Kidney glomerular epithelial cell (primary cell): ENCODE measurements at regions not wholly inside any gene's neighbourhood (a gene's known extent, or its start where the extent isn't known, plus 50 kb on each side); places are given as distances from the start of the nearest gene placed in this dataset.
A peak's percentile ranks its signal among the peaks of the same experiment; 100 is the strongest.
"Not testable (repeated sequence)": the region's sequence is repeated elsewhere in the genome, so short reads cannot be mapped to it uniquely, and the experiment has no call there.

Experiments used
- DNase-seq: peaks from one replicate; lab custom pipeline; 2025; lab: John Stamatoyannopoulos, UW

DNA sequence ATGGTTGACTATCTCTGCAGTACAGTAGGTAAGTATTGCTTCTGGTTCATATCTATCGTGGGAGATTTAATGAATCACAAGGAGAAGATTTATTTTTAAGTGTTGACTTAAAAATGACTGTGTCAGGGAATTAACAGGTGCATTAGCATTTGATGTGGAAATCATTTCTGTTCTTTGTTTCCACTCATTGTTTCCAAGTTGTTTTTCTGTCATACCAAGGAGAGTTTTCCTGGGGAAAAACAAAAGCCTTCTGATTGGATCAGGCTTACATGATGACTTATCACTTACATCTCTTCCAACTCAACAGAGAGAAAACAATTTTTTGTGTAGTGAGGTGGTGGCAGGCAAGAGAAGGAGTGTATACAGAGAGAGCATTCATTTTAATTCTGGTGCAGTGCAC lies 686.4 kb downstream of the HTR1B start:
- DNase-seq: no peak

DNA sequence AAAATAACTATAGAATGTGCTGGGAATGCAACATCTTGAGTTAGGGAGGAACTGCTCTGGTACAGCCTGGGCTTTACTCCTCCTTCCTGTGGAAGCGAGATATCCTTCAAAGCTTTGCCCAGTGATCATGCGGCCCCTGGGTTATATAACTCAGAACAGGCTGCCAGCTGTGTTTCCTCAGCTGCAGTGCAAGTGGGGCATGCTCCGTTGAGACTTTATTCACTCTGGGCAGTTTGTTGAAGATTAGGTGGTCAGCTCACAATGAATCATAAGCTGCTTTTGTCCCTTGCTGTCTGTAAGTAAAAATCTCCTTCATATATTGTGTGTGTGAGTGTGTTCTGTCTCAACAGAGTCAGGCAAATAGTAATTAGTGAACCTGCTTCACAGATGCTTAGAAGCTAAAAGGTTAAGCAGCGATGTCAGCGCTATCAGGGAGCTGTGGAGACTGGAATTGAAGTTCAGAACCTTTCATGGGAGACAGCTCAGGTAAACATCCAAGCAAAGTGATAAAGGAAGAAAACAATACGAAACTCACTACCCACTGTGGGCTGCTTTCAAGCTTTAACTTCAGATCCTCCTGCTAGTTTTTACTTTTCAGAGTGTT lies 688.4 kb downstream of the HTR1B start:
- DNase-seq: no peak

DNA sequence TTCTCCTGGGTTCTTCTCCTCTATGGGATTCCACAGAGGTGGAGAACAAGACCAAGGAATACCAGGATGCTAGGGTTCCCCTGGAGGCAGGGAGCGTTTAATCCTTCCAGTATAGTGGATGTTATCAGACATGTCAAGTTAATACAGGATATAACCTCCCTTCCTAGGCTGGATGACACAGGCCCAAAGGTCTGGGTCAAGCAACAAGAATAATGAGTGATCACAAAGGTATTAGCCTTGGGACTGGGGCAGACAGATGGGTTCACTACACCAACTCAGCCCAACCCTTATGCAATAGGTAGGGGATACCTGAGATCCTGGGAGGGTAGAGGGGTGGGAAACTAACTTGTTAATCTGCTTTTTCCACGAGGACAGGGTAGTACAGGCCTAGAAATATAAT lies 690.3 kb downstream of the HTR1B start:
- DNase-seq: no peak

DNA sequence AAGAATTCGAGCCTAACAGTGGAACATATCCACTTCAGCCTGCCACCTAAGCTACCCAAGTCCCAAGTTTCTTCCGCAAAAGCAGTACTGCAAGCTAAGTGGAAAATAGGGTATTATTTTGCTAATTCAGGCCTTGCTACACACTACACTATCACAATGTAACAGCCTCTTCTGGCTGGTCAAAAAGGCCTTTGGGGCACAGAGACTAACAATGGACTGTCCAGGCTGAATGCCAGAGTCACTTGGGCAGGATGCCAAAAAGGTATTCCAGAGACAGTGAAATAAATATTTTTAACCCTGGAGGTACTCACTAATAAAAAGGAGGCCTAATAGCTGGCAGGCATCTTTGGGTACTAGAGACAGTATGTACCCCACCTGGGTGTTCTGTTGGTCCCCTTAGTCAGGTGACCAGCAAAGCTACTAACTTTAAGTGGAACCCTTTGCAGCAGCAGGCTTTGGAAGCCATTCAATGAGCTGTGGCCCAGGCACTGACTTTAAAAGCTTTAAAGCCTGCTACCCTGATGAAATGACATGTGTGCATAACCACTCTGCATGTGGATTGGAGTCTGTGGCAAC lies 692.1 kb downstream of the HTR1B start:
- DNase-seq: no peak

DNA sequence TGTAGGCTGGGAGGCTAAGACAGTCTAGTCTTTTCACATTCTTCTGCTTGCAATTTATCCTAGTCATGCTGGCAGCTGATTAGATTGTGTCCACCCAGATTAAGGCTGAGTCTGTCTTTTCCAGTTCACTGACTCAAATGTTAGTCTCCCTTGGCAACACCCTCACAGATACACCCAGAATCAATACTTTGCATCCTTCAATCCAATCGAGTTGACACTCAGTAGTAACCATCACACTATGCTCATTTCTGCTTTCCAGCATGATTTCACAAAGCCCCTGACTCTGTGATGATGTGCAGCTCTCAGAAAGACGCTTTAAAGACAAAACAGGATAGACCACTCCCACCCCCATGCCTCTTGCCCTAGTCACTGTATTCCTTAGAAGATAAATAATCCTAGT lies 693.0 kb downstream of the HTR1B start:
- no peak for DNase-seq

DNA sequence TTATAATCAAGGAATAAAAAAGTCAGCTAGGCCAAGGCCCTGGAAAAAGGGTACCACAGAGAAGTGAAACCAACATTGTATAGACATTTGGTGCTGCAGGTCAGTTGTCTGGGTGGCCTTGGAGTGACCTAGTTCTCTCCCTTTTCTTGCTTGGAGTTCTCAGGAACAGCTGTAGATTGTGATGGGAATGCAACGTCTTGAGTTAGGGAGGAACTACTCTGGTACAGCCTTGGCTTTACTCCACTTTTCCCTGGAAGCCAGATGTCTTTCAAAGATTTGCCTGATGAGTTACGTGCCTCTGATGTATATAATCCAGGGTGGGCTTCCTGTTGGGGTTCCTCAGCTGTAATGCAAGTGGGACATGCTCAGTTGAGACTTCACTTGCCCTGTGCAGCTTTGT lies 694.7 kb downstream of the HTR1B start:
- no peak for DNase-seq

GRCh38 chr6:76764057-76764456 lies 691.6 kb upstream of the IMPG1 start:
- DNase-seq: no peak

GRCh38 chr6:76752841-76753240 lies 680.4 kb upstream of the IMPG1 start:
- no peak for DNase-seq

DNA sequence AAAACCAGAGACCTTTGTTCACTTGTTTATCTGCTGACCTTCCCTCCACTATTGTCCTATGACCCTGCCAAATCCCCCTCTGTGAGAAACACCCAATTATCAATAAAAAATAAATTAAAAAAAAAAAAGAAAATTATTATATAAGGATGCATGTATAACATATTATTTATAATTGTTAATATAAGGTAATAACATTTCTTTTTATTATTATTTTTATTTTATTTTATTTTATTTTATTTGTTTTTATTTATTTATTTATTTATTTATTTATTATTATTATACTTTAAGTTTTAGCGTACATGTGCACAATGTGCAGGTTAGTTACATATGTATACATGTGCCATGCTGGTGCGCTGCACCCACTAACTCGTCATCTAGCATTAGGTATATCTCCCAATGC lies 672.9 kb upstream of the IMPG1 start:
- DNase-seq: not testable (repeated sequence)

DNA sequence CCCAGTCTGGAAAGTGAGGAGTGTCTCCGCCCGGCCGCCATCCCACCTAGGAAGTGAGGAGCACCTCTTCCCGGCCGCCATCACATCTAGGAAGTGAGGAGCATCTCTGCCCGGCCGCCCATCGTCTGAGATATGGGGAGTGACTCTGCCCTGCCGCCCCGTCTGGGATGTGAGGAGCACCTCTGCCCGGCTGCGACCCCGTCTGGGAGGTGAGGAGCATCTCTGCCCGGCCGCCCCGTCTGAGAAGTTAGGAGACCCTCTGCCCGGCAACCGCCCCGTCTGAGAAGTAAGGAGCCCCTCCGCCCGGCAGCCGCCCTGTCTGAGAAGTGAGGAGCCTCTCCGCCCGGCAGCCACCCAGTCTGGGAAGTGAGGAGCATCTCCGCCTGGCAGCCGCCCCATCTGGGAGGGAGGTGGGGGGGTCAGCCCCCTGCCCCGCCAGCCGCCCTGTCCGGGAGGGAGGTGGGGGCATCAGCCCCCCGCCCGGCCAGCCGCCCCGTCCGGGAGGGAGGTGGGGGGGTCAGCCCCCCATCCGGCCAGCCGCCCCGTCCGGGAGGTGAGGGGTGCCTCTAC lies 671.8 kb upstream of the IMPG1 start:
- DNase-seq: not testable (repeated sequence)

DNA sequence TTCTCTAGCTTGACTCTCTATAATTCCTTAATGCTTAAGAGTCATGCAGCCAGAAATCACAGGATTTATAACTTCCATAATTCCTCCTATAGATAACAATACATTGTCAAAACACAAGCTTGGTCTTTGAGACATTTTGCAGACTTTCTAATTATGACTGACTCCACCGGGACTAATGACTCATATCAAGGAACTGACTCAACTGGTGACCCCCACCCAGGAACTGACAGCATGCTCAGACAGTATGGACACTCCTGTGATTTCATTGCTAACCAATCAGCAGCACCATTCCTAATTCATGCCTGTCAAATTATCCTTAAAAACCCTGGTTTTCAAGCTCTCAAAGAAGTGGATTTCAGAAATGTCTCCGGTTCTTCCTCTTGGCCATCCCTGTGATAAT lies 670.5 kb upstream of the IMPG1 start:
- DNase-seq: no peak

GRCh38 chr6:76719449-76719848 lies 647.0 kb upstream of the IMPG1 start:
- DNase-seq: no peak

DNA sequence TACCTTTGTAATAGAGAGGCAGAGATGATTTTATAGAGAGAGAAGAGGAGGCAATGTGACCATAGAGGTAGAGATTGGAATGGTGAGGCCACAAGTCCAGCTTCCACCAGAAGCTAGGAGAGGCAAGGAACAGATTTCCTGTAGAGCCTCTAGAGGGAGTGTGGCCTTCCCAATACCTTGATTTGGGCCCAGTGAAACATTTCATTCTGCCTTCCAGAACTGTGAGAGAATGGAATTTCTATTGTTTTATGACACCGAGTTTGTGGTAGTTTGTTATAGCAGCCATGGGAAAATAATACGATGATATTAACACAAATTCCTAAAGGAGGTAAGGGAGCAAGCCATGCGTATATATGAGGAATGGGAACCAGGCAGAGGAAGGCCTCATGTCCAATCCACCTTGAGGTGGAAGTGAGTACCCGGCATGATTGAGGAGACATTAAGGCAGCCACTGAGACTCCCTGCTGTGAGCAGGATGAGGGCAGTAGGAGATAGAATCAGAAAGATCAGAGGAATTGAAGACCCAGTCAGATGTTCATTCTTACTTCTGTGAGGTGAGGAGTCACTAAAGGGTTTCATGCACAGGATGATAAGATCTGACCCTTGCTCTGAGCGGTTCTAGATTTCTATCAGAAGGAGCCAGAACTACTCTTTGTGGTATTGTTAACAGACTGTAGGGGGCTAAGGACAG lies 636.3 kb upstream of the IMPG1 start:
- no peak for DNase-seq

GRCh38 chr6:76707630-76708029 lies 635.2 kb upstream of the IMPG1 start:
- DNase-seq: no peak

DNA sequence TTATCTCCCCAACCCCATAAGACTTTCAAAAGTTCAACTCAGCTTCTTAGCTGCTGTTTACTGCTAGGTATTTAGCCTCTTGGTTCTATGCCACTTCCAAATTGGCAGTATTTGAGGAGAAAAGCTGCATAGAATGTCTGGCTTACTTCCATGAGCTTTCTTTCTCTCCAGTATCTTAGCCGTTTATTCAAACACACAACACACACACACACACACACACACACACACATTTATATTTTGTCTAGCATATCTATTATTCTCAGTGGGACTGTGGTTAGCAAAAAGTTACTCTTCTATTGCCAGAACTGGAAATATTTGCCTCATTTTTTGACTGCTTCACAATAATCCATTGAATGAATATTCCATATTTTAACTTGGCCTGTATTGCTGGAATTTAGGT lies 634.2 kb upstream of the IMPG1 start:
- DNase-seq: no peak

DNA sequence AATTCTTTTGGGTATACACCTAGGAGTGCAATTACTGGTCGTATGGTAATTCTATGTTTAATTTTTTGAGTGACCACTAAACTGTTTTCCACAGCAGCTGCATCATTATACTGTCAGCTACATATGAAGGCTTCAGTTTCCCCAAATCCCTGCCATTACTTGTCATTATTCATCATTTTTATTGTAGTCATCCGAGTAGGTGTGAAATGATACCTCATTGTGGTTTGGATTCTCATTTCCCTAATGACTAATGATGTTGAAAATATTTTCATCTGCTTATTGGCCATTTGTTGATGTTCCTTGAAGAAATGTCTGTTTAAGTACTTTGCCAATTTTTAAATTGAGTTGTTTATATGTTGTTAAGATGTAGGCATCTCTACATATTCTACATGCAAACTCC lies 633.6 kb upstream of the IMPG1 start:
- DNase-seq: no peak

GRCh38 chr6:76703786-76704185 lies 631.3 kb upstream of the IMPG1 start:
- DNase-seq: no peak

- no peak for DNase-seq
Measured at GRCh38 chr6:76703285-76703684, 630.8 kb upstream of the IMPG1 start.

DNA sequence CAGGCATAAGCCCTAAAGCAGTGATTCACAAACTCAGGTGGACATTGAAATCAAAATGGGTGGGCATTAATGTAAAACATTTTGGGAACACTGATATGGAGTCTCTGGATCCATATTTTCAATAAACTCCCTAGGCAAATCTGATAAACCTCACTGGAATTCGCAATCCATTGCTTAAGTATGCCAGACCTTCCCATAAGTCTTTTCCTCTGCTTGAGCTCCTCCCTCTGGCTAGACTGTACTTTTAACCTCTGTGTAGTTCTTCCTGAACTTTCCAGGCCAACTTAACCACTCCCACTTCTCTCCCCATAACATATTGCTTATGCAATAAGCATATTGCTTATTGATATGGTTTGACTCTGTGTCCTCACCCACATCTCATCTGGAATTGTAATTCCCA lies 629.7 kb upstream of the IMPG1 start:
- DNase-seq: no peak

- no peak for DNase-seq
Measured at GRCh38 chr6:76701610-76702009, 629.1 kb upstream of the IMPG1 start.

DNA sequence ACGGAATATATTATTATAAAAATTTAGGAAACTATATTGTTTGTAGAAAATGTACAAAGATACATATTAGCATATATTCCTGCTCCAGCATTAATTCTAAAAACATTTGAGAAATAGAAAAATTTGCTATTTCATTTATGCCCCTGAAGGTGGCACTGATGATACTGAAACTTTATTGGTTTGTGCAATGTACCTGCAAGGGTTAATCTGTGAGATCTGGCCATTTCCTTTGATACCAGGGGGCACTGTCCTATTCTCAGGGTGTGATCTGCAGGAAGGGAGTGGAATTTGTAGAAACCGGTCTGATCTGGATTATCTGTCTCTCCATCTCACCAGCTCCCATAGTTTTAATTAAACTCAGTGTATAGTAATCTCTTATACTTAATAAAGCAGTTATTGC lies 625.1 kb upstream of the IMPG1 start:
- peak; percentile 10 for DNase-seq

DNA sequence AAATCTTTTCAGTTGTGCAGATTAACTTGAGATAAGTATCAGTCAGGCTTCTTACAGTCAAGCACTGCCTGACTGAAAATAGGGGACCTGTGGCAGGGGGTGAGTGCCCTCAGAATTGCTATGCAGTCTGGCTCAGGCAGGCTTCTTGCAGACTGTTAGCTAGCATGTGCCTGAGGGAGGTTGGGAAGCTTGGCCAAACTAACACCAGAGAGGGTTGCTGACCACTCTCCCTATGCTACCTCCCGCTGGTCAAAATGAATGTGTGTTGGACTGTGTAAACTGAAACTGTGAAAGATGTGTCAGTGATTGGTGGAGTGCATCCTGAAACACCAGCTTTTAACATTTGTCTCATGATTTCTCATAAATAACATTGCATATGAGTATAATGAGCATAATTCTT lies 622.3 kb upstream of the IMPG1 start:
- DNase-seq: no peak

DNA sequence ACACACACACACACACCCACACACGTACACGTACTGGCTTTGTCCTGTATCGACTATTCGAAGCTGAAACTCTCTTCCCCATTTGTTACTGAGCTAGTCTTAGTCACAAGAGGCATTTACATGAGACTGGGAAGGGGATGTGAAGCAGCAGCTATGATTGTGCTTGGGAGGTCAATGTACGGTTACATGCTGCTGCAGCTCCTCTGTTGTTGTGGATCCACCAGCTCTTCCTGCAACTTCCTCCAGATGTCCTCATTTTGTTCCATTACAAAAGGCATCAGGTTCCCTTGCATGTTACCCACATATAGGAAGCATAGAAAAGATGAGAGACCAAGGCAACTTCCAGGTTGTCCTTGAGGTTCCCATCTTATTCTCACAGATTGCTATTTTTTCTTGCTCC lies 612.4 kb upstream of the IMPG1 start:
- no peak for DNase-seq

GRCh38 chr6:76683985-76684384 lies 611.5 kb upstream of the IMPG1 start:
- DNase-seq: no peak
